ENCODE measurements at regions not wholly inside any gene's neighbourhood (a gene's known extent, or its start where the extent isn't known, plus 50 kb on each side); places are given as distances from the start of the nearest gene placed in this dataset.
A peak's percentile ranks its signal among the peaks of the same experiment; 100 is the strongest.

GRCh38 chr4:23266401-23266800, 573.7 kb downstream of the GBA3 start:
- Histone ChIP-seq H3K4me2 (ENCODE audit: insufficient read depth, insufficient read length, low read length) (no peak overlapping the region), H2AK5ac (ENCODE audit: insufficient read length, low read length) (no peak overlapping the region), H3K4me1 (ENCODE audit: insufficient read depth, low read length) (no peaks in the 10 kb centered on the region; the same call in 1 of the 2 replicates), H2BK15ac (ENCODE audit: low read depth, low read length) (no peak overlapping the region), H2AFZ (ENCODE audit: low read length) (no peak overlapping the region), H3K14ac (ENCODE audit: insufficient read depth, low read length) (no peak overlapping the region), H2BK20ac (ENCODE audit: low read depth, low read length, poor library complexity, severe bottlenecking) (no peak overlapping the region), H3T11ph (ENCODE audit: low read length) (no peak overlapping the region), H2BK5ac (ENCODE audit: insufficient read length, low read length) (no peak overlapping the region), H3K23ac (ENCODE audit: insufficient read length, low read depth, low read length) (no peak overlapping the region), H2BK12ac (ENCODE audit: insufficient read length, low read depth, low read length) (no peak overlapping the region), H4K5ac (ENCODE audit: insufficient read length, low read depth, low read length) (no peak overlapping the region), H3K27ac (ENCODE audit: insufficient read length, low read depth, low read length) (no peak overlapping the region), H4K91ac (ENCODE audit: insufficient read length, low read depth, low read length) (no peak overlapping the region), H4K8ac (replicated peaks; ENCODE audit: insufficient read length, low read depth, low read length) (no peak overlapping the region), H3K56ac (ENCODE audit: insufficient read length, low read depth, low read length) (no peak overlapping the region), H3K79me1 (ENCODE audit: insufficient read depth, low read depth, low read length, poor library complexity, severe bottlenecking) (no peaks in the 10 kb centered on the region), H4K20me1 (ENCODE audit: control insufficient read depth, insufficient read depth, insufficient read length) (no peaks in the 10 kb centered on the region), H3K9ac (ENCODE audit: extremely low read depth, insufficient read length, low read length) (no peak overlapping the region), H3K18ac (ENCODE audit: insufficient read length, low read depth, low read length) (no peak overlapping the region), H3K27me3 (ENCODE audit: insufficient read depth, low read length) (no peaks in the 10 kb centered on the region), H3K79me2 (ENCODE audit: insufficient read depth, low read length) (no peaks in the 10 kb centered on the region), H3K4ac (ENCODE audit: low read depth, low read length) (no peak overlapping the region), H3K9me3 (ENCODE audit: control insufficient read depth, low read depth, low read length) (no peaks in the 10 kb centered on the region), H3K23me2 (ENCODE audit: insufficient read length, low read depth, low read length, poor library complexity, severe bottlenecking) (no peaks in the 10 kb centered on the region), H2BK120ac (ENCODE audit: low read depth, low read length, poor library complexity, severe bottlenecking) (no peak overlapping the region)
- H3K27me3 Mint-ChIP-seq (ENCODE audit: low read depth): no peaks in the 10 kb centered on the region
- H3K4me3 Mint-ChIP-seq: no peak overlapping the region
- no peak for DNase-seq
- TF ChIP-seq, protein P1, sequence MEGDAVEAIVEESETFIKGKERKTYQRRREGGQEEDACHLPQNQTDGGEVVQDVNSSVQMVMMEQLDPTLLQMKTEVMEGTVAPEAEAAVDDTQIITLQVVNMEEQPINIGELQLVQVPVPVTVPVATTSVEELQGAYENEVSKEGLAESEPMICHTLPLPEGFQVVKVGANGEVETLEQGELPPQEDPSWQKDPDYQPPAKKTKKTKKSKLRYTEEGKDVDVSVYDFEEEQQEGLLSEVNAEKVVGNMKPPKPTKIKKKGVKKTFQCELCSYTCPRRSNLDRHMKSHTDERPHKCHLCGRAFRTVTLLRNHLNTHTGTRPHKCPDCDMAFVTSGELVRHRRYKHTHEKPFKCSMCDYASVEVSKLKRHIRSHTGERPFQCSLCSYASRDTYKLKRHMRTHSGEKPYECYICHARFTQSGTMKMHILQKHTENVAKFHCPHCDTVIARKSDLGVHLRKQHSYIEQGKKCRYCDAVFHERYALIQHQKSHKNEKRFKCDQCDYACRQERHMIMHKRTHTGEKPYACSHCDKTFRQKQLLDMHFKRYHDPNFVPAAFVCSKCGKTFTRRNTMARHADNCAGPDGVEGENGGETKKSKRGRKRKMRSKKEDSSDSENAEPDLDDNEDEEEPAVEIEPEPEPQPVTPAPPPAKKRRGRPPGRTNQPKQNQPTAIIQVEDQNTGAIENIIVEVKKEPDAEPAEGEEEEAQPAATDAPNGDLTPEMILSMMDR (conservative IDR thresholded peaks at IDR 0.05): peak; percentile 23; the same call in 2 of the 3 replicates
- peaks cover 1 to 2% of the 10 kb centered on the region in 2 experiments; a peak in 1 of 5 replicates for H3K9me3 Mint-ChIP-seq
- H3K4me1 Mint-ChIP-seq: peaks cover 11 to 15% of the 10 kb centered on the region in 2 experiments
- 0 out of 7 replicates have a peak, but pooled peaks cover 0 to 2% (median 0%) of the 10 kb centered on the region in 3 experiments for H3K36me3 Mint-ChIP-seq (ENCODE audit: insufficient read depth in 1 of 3, low read depth in 3 of 3)
- no peak overlapping the region for H3K27ac Mint-ChIP-seq
- no CpG with 5 or more reads among the region's 3 CpGs for WGBS (ENCODE audit: extremely low coverage, insufficient read length, low lambda C conversion rate)
